GM13977 (cell line): ENCODE measurements at regions not wholly inside any gene's neighbourhood (a gene's known extent, or its start where the extent isn't known, plus 50 kb on each side); places are given as distances from the start of the nearest gene placed in this dataset.
"Not testable (repeated sequence)": the region's sequence is repeated elsewhere in the genome, so short reads cannot be mapped to it uniquely, and the experiment has no call there.

Experiments
- DNase-seq: peaks from one replicate; pipeline ENCODE4 v3.0.0; 2012; ENCODE audit warnings: low spot score
- CTCF ChIP-seq: IDR thresholded peaks from 2 replicates; pipeline ENCODE4 v1.5.1; 2012; ENCODE audit warnings: mild to moderate bottlenecking, control low read depth; ENCODE audit not compliant: insufficient read depth; ENCODE audit errors: extremely low read depth, missing control alignments
- in situ Hi-C: fragments of 300-500 bp; cut with MboI; formaldehyde crosslinking; loops from one replicate; pipeline ENCODE4 v1.12.0; 2022; ENCODE audit warnings: low sequenced_read_pairs, low pct_unique_long_range_greater_than_20kb, mixed read lengths, inconsistent platforms; ENCODE audit not compliant: unreplicated experiment

DNA sequence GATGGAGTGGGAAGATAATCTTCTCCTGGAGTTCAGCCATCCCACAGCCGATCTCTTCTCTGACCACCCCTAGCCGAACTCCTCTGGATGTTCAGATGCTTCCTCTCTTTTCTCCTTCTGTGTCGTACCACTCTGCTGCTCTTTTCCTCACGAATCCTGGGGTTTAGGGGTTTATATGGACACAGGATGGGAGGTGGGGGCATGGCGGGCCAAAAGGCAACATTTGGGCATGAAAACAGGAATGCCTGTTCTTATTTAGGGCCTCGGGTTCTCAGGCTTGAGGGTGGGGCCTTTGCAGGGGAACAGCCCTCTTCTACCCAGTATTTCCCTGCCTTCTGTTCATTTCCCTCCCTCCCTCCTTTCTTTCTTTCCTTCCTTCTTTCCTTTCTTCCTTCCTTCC, 112.7 kb downstream of the SLC35B3 start:
- no peak for DNase-seq
- in situ Hi-C loops, result no loop called here
- TF ChIP-seq CTCF, result no peak

GRCh38 chr6:8321671-8322404, 113.5 kb downstream of the SLC35B3 start:
- no peak for DNase-seq
- in situ Hi-C loops, result no loop called here
- no peak for TF ChIP-seq CTCF

DNA sequence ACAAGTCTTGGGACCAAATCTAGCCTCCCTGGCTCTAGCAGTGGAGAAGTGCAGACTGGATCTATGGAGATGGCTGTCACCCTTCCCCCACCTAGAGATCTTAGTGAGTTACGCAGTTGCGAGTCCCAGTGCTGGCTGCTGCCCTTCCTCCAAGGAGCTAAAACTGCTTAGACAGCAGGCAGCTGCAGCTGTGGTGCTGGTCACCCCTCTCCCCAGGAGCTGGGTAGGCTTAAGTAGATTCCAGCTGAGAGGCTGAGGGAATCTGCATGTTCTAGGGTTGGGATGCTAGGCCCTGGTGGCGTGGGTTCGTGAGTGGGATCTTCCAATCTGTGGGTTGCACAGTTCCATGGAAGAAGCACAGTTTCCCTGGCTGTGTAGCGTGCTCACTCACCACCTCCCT, 120.2 kb downstream of the SLC35B3 start:
- DNase-seq, result no peak
- no peak for TF ChIP-seq CTCF

GRCh38 chr6:8301502-8301901, 133.8 kb downstream of the SLC35B3 start:
- no peak for DNase-seq
- no peak for TF ChIP-seq CTCF
- in situ Hi-C loops, result no loop called here

More for the DNA sequence above, 120.2 kb downstream of the SLC35B3 start:
- in situ Hi-C loops, result no loop called here

DNA sequence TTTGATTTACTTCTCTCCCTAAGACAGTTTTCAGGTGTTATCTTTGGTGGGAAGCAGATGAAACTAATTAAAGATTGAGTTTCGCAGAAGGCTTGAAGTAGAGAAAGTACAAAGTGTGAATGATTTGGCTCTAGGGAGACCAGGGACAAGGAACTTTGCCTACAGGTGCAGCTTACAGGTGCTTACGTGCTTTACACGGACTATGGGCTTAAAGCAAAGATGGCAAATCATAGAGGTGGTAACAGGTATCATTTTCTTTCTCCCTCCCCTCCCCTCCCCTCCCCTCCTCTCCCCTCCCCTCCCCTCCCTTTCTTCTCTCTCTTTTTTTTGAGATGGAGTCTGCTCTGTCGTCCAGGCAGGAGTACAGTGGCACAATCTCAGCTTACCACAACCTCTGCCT, 136.3 kb downstream of the SLC35B3 start:
- in situ Hi-C loops, result no loop called here
- DNase-seq, result no peak
- TF ChIP-seq CTCF, result no peak

DNA sequence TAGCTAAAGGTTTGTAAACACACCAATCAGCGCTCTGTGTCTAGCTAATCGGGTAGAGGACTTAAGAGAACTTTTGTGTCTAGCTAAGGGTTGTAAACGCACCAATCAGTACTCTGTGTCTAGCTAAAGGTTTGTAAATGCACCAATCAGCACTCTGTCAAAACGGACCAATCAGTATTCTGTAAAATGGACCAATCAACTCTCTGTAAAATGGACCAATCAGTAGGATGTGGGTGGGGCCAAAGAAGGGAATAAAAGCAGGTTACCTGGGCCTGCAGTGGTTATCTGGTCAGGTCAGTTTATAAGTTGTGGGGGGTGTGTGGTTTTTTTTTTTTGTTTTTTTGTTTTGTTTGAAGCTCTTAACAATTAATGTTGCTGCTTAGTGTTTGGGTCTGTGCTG, 152.4 kb downstream of the SLC35B3 start:
- in situ Hi-C loops, DNase-seq: not testable (repeated sequence)

GRCh38 chr6:8282380-8282779, 153.0 kb downstream of the SLC35B3 start:
- no peak for TF ChIP-seq CTCF
- no peak for DNase-seq
- in situ Hi-C loops, result no loop called here
